BLaER1 treated with 17β-estradiol and CSF1 and Interleukin-3, amounts not matched to agents 10 nM and 100 nM (cell line): ENCODE measurements at regions not wholly inside any gene's neighbourhood (a gene's known extent, or its start where the extent isn't known, plus 50 kb on each side); places are given as distances from the start of the nearest gene placed in this dataset.

Experiments used
- H3K27ac ChIP-seq, 11 experiments: shearing (Covaris generic); formaldehyde crosslinking; 2 replicates each; pipeline ENCODE4 v1.8.1; 2022
- H3K27me3 ChIP-seq, 11 experiments: shearing (Covaris generic); formaldehyde crosslinking; 2 replicates each; pipeline ENCODE4 v1.8.1; 2022
- H3K36me3 ChIP-seq, 11 experiments: shearing (Covaris generic); formaldehyde crosslinking; 2 replicates each; pipeline ENCODE4 v1.8.1; 2022
- H3K4me1 ChIP-seq, 10 experiments: shearing (Covaris generic); formaldehyde crosslinking; 2 replicates each; pipeline ENCODE4 v1.8.1; 2022
- H3K4me2 ChIP-seq, 11 experiments: shearing (Covaris generic); formaldehyde crosslinking; 2 replicates each; pipeline ENCODE4 v1.8.1; 2022
- H3K4me3 ChIP-seq, 10 experiments: shearing (Covaris generic); formaldehyde crosslinking; 2 replicates each; pipeline ENCODE4 v1.8.1; 2022
- H3K9ac ChIP-seq, 11 experiments: shearing (Covaris generic); formaldehyde crosslinking; 2 replicates each; pipeline ENCODE4 v1.8.1; 2022
- H3K9me3 ChIP-seq, 11 experiments: shearing (Covaris generic); formaldehyde crosslinking; replicated peaks in 1 of 11; 2 replicates each; pipeline ENCODE4 v1.8.1; 2022
- H4K20me1 ChIP-seq, 11 experiments: shearing (Covaris generic); formaldehyde crosslinking; 2 replicates each; pipeline ENCODE4 v1.8.1; 2022
- Cebpa-rat ChIP-seq, 11 experiments: shearing (Covaris generic); IDR thresholded peaks; 2 replicates each; pipeline ENCODE4 v1.8.1; 2022

DNA sequence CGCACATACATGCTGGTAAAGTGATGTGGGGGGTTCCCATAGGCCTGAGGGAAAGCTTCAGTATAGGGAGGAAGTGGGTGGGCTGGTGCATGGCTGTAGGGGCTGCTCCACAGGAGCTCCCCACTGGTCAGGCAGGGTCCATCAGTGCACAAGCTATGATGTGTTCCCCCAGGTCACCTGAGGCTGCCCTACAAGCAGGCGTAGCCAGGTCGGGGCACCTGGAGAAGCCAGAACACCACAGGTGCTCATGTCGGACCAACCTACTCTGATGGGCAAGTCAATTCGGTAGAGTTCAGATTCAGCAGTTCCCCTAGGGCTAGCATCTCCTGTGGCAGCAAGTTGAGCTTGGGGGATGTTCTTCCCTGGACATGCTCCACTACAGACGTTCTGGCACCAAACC is 103.3 kb upstream of the EPHA5 start:
- Histone ChIP-seq H3K4me1 (no peaks in the 10 kb centered on the region), H3K4me3 (no peak overlapping the region), H3K9me3 (peaks cover 21 to 42% (median 30%) of the 10 kb centered on the region in 11 experiments), H3K4me2 (no peak overlapping the region), H3K27ac (no peak overlapping the region), H3K27me3 (no peaks in the 10 kb centered on the region), H4K20me1 (no peaks in the 10 kb centered on the region), H3K9ac (no peak overlapping the region), H3K36me3 (no peaks in the 10 kb centered on the region)
- TF ChIP-seq Cebpa-rat (IDR thresholded peaks at IDR 0.05) = no peak

DNA sequence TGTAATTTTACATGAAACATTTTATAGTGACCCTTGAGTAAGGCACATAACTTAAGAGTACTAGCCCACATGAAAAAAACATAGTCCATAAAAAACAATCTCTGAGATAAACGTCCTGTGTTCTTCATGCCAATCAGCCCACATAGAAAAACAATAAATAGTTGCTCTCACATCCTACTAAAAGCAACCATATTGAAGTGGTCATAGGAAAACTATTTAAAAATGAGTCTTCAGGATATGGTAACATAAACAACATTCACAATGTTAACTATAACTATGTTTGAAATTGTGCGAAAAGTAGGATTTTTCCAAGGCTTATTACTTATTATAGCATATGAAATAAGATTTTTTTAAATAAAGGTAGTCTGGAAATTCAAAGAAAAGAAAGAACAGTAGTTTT is 77.1 kb upstream of the EPHA5 start:
- TF ChIP-seq Cebpa-rat (IDR thresholded peaks at IDR 0.05) = no peak
- Histone ChIP-seq H3K36me3 (no peaks in the 10 kb centered on the region), H3K27me3 (no peaks in the 10 kb centered on the region), H4K20me1 (no peaks in the 10 kb centered on the region), H3K4me2 (no peak overlapping the region), H3K9me3 (no peaks in the 10 kb centered on the region), H3K27ac (no peak overlapping the region), H3K4me3 (no peak overlapping the region), H3K4me1 (no peaks in the 10 kb centered on the region), H3K9ac (no peak overlapping the region)

DNA sequence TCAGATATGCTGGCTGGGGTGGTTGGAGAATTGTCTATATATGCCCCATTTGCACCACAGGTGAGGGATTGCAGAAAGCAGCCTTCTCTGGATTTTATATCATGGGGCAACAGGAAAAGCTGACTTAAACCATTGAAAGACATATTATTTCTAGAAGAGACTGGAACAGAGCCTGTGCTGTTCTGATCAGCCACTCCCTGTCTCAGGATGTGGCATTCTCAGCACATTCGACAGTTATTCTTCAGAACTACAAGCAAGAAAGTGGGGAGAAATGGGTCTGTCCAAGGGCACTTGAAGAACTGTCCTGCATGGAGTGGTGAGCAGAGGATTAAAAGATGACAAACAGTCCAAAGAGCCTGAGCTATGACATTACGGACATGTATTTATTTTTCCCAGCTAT is 67.8 kb upstream of the EPHA5 start:
- no peak overlapping the region for H3K4me2 ChIP-seq
- no peak overlapping the region for H3K27ac ChIP-seq
- no peak for TF ChIP-seq Cebpa-rat (IDR thresholded peaks at IDR 0.05)
- H3K27me3 ChIP-seq = no peaks in the 10 kb centered on the region
- no peaks in the 10 kb centered on the region for H3K4me1 ChIP-seq
- no peak overlapping the region for H3K4me3 ChIP-seq
- H3K9me3 ChIP-seq = no peaks in the 10 kb centered on the region
- no peaks in the 10 kb centered on the region for H4K20me1 ChIP-seq
- H3K36me3 ChIP-seq = no peaks in the 10 kb centered on the region
- H3K9ac ChIP-seq = no peak overlapping the region

DNA sequence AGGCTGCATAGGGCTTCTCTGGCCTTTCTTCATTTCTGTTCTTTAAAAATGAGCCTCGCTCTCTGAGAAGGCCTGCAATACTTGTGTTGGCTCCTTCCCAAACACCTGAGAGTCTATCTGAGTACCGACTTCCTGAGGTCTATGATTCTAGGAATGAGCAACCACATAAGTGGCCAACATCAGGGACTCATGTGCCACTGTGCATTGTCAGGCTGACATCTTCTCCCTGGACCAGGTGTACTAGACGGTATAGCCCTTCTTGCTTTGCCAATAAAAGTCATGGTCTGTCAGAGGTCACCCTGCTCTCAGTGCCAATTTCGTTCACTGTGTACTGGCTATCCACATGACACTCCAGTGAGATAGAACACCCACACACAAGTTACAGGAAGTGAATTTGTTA is 67.4 kb upstream of the EPHA5 start:
- Histone ChIP-seq H3K9ac (no peak overlapping the region), H3K27ac (no peak overlapping the region), H3K9me3 (no peaks in the 10 kb centered on the region), H3K4me3 (no peak overlapping the region), H3K36me3 (no peaks in the 10 kb centered on the region), H3K4me2 (no peak overlapping the region), H4K20me1 (no peaks in the 10 kb centered on the region), H3K27me3 (no peaks in the 10 kb centered on the region), H3K4me1 (no peaks in the 10 kb centered on the region)
- TF ChIP-seq Cebpa-rat (IDR thresholded peaks at IDR 0.05) = no peak

DNA sequence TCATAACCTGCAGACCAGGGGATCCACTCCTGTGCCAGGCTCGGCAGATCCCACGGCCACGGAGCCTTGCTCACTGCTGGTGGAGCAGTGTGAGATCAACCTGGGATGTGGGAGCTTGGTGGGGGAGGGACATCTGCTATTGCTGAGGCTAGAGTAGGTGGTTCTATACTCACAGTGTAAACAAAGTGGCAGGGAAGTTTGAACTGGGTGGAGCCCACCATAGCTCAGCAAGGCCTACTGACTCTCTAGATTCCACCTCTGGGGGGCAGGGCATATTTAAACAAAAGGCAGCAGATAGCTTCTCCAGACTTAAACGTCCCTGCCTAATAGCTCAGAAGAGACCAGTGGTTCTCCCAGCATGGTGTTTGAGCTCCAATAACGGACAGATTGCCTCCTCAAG is 54.7 kb upstream of the EPHA5 start:
- no peaks in the 10 kb centered on the region for H3K36me3 ChIP-seq
- no peak overlapping the region for H3K27ac ChIP-seq
- H3K4me2 ChIP-seq = no peak overlapping the region
- H3K9ac ChIP-seq = no peak overlapping the region
- H3K4me3 ChIP-seq = no peak overlapping the region
- TF ChIP-seq Cebpa-rat (IDR thresholded peaks at IDR 0.05) = no peak
- no peaks in the 10 kb centered on the region for H3K27me3 ChIP-seq
- H3K4me1 ChIP-seq = no peaks in the 10 kb centered on the region
- H4K20me1 ChIP-seq = no peaks in the 10 kb centered on the region
- H3K9me3 ChIP-seq = no peaks in the 10 kb centered on the region
